Liver (tissue), 8 donors: ENCODE measurements at regions not wholly inside any gene's neighbourhood (a gene's known extent, or its start where the extent isn't known, plus 50 kb on each side); places are given as distances from the start of the nearest gene placed in this dataset.

ENCODE experiments used
- DNase-seq: peaks from one replicate; pipeline ENCODE4 v3.0.0-alpha.2; 2017; ENCODE audit warnings: low spot score
- H3K27ac ChIP-seq, 2 donors: one replicate each; pipeline ENCODE4 v1.7.0; 2013; ENCODE audit warnings: inconsistent platforms in 2 of 2, low read length in 2 of 2, control low read depth in 1 of 2, low read depth in 1 of 2, mild to moderate bottlenecking in 1 of 2
- H3K27me3 ChIP-seq, 4 donors: one replicate each; pipeline versions ENCODE4 v1.6.1 to v1.7.0; 2013; ENCODE audit warnings: low read length in 3 of 4, inconsistent platforms in 1 of 4, mild to moderate bottlenecking in 1 of 4, moderate library complexity in 1 of 4; ENCODE audit not compliant: control insufficient read depth in 4 of 4, insufficient read depth in 4 of 4
- H3K36me3 ChIP-seq, 4 donors: one replicate each; pipeline versions ENCODE4 v1.6.1 to v1.7.0; 2013; ENCODE audit warnings: low read length in 3 of 4, mild to moderate bottlenecking in 3 of 4, low read depth in 1 of 4, moderate library complexity in 1 of 4; ENCODE audit not compliant: control insufficient read depth in 4 of 4, insufficient read depth in 3 of 4
- H3K4me1 ChIP-seq, 4 donors: one replicate each; pipeline versions ENCODE4 v1.6.1 to v1.7.0; 2013; ENCODE audit warnings: low read length in 3 of 4, mild to moderate bottlenecking in 3 of 4, moderate library complexity in 1 of 4; ENCODE audit not compliant: control insufficient read depth in 4 of 4, insufficient read depth in 4 of 4
- H3K4me3 ChIP-seq, 3 donors: one replicate each; pipeline versions ENCODE4 v1.6.1 to v1.7.0; 2013; ENCODE audit warnings: low read length in 3 of 3, control low read depth in 1 of 3, low read depth in 1 of 3, mild to moderate bottlenecking in 1 of 3
- H3K9ac ChIP-seq, 2 donors: one replicate each; pipeline ENCODE4 v1.7.0; 2013; ENCODE audit warnings: low read length in 2 of 2, mild to moderate bottlenecking in 2 of 2, moderate library complexity in 2 of 2, control low read depth in 1 of 2, low read depth in 1 of 2
- H3K9me3 ChIP-seq, 4 donors: one replicate each; pipeline versions ENCODE4 v1.6.1 to v1.7.0; 2013; ENCODE audit warnings: low read length in 3 of 4; ENCODE audit not compliant: control insufficient read depth in 4 of 4
- ATF3 ChIP-seq: IDR thresholded peaks from 2 replicates; pipeline ENCODE4 v1.6.1; 2016; ENCODE audit warnings: antibody characterized with exemption
- CTCF ChIP-seq: fragments of 150-350 bp; IDR thresholded peaks from 2 replicates; pipeline ENCODE4 v1.5.1; 2017; ENCODE audit warnings: improper control_type of control experiment, low read depth, low read length; ENCODE audit not compliant: missing input control
- EGR1 ChIP-seq, 2 donors: IDR thresholded peaks; 2 replicates each; pipeline ENCODE4 v1.6.1; 2016 to 2018; ENCODE audit warnings: antibody characterized with exemption in 2 of 2, low read depth in 2 of 2
- FOXA2 ChIP-seq: IDR thresholded peaks from 2 replicates; pipeline ENCODE4 v1.6.1; 2016; ENCODE audit warnings: antibody characterized with exemption
- GABPA ChIP-seq, 2 donors: IDR thresholded peaks in 1 of 2; conservative IDR thresholded peaks in 1 of 2; 2 replicates each; pipeline ENCODE4 v1.6.1; 2016; ENCODE audit warnings: antibody characterized with exemption in 2 of 2, mild to moderate bottlenecking in 1 of 2, moderate library complexity in 1 of 2
- JUND ChIP-seq, 2 donors: IDR thresholded peaks; 2 replicates each; pipeline ENCODE4 v1.6.1; 2016; ENCODE audit warnings: antibody characterized with exemption in 2 of 2
- MAX ChIP-seq: IDR thresholded peaks from 2 replicates; pipeline ENCODE4 v1.6.1; 2016; ENCODE audit warnings: antibody characterized with exemption
- NR2F2 ChIP-seq: IDR thresholded peaks from 2 replicates; pipeline ENCODE4 v1.6.1; 2016; ENCODE audit warnings: antibody characterized with exemption
- RAD21 ChIP-seq, 2 donors: IDR thresholded peaks; 2 replicates each; pipeline ENCODE4 v1.6.1; 2016; ENCODE audit warnings: antibody characterized with exemption in 2 of 2, mild to moderate bottlenecking in 2 of 2
- REST ChIP-seq: IDR thresholded peaks from 2 replicates; pipeline ENCODE4 v1.6.1; 2016; ENCODE audit warnings: antibody characterized with exemption, mild to moderate bottlenecking
- YY1 ChIP-seq: IDR thresholded peaks from 2 replicates; pipeline ENCODE4 v1.6.1; 2016; ENCODE audit warnings: antibody characterized with exemption, mild to moderate bottlenecking
- ZBTB33 ChIP-seq: IDR thresholded peaks from 2 replicates; pipeline ENCODE4 v1.6.1; 2016; ENCODE audit warnings: antibody characterized with exemption
- WGBS: extraction: QIAGEN DNeasy Blood & Tissue Kit; methylation state at CpG from one replicate; pipeline ENCODE4 v1.1.7; 2013; 5-methylcytosine and 5-hydroxymethylcytosine counted together
- donor health status: healthy.
- donor health status: healthy.
- donor health status: healthy.
- donor health status: healthy.
- donor health status: healthy.

GRCh38 chrX:6667048-6667768 is 132.3 kb upstream of the VCX3A start:
- Histone ChIP-seq H3K9ac (no peak overlapping the region), H3K36me3 (no peaks in the 10 kb centered on the region), H3K4me3 (no peak overlapping the region), H3K27ac (no peak overlapping the region), H3K4me1 (no peaks in the 10 kb centered on the region), H3K27me3 (no peaks in the 10 kb centered on the region), H3K9me3 (no peaks in the 10 kb centered on the region)
- TF ChIP-seq REST, result no peak
- TF ChIP-seq ATF3, result no peak
- TF ChIP-seq YY1, result no peak
- no peak for TF ChIP-seq EGR1 (IDR thresholded peaks at IDR 0.05; ENCODE audit: low read depth in 2 of 2)
- no peak for TF ChIP-seq JUND (IDR thresholded peaks at IDR 0.05)
- TF ChIP-seq NR2F2, result no peak
- no peak for TF ChIP-seq ZBTB33
- TF ChIP-seq CTCF, result no peak
- no peak for TF ChIP-seq RAD21 (IDR thresholded peaks at IDR 0.05)
- no peak for DNase-seq
- 78% methylated on average over 5 of the region's 5 CpGs for WGBS

- H3K4me1 ChIP-seq, result no peaks in the 10 kb centered on the region
- no peak for TF ChIP-seq JUND (IDR thresholded peaks at IDR 0.05)
- TF ChIP-seq YY1, result no peak
- TF ChIP-seq NR2F2, result no peak
- no peak for TF ChIP-seq MAX
- TF ChIP-seq GABPA (IDR thresholded peaks at IDR 0.05 in 1 of 2, conservative IDR thresholded peaks at IDR 0.05 in 1 of 2), result no peak
- no peak for TF ChIP-seq EGR1 (IDR thresholded peaks at IDR 0.05; ENCODE audit: low read depth in 2 of 2)
- TF ChIP-seq REST, result no peak
- TF ChIP-seq FOXA2, result no peak
- H3K9ac ChIP-seq, result no peak overlapping the region
- no peak overlapping the region for H3K27ac ChIP-seq
- H3K36me3 ChIP-seq, result no peaks in the 10 kb centered on the region
- DNase-seq, result no peak
- 71% methylated on average over 2 of the region's 2 CpGs for WGBS
- no peak overlapping the region for H3K4me3 ChIP-seq
- H3K9me3 ChIP-seq, result no peaks in the 10 kb centered on the region
- H3K27me3 ChIP-seq, result no peaks in the 10 kb centered on the region
These were observed 131.7 kb upstream of the VCX3A start for GRCh38 chrX:6666624-6667023.
